ENCODE measurements at regions not wholly inside any gene's neighbourhood (a gene's known extent, or its start where the extent isn't known, plus 50 kb on each side); places are given as distances from the start of the nearest gene placed in this dataset.

GRCh38 chr10:123327896-123328295, 173.7 kb downstream of the BUB3 start:
- H4K20me1 ChIP-seq (replicated peaks; ENCODE audit: control insufficient read depth, insufficient read depth, low read length): no peaks in the 10 kb centered on the region
- no peaks in the 10 kb centered on the region for H3K9me1 ChIP-seq (ENCODE audit: control insufficient read depth, insufficient read depth, low read length)
- H3K4me2 ChIP-seq (ENCODE audit: insufficient read depth, low read length): no peak overlapping the region
- no peaks in the 10 kb centered on the region for H3K27me3 ChIP-seq (ENCODE audit: control insufficient read depth in 2 of 2, insufficient read depth in 2 of 2, low read length in 2 of 2)
- ATAC-seq: no peak
- no peaks in the 10 kb centered on the region for H3K4me1 ChIP-seq (replicated peaks in 1 of 2; ENCODE audit: control insufficient read depth in 2 of 2, insufficient read depth in 2 of 2, low read length in 2 of 2)
- no peak overlapping the region for H3K27ac ChIP-seq (ENCODE audit: extremely low read depth, low read depth, low read length)
- ChIA-PET CTCF (ENCODE audit: low intra/inter-chr PET ratio) (no interaction called here), POLR2A (interaction anchor here (0.8 kb wide), 1 partner anchor 86 kb away, joined by 3 read pairs; no protein-coding TSS in a partner anchor)
- intact Hi-C loops (cut with micrococcal nuclease) (no loop called here), in situ Hi-C loops (cut with MboI) (no loop called here)
- no peak overlapping the region for H3K9ac ChIP-seq (ENCODE audit: insufficient read depth in 1 of 2, low read depth in 2 of 2, low read length in 2 of 2)
- no peak overlapping the region for H3K4me3 ChIP-seq
- TF ChIP-seq HNRNPUL1 (IDR thresholded peaks at IDR 0.05; ENCODE audit: low read length): no peak
- no peak for TF ChIP-seq PTBP1 (IDR thresholded peaks at IDR 0.05; ENCODE audit: low read depth, low read length)
- TF ChIP-seq ZNF436 (CRISPR knock-in tag; IDR thresholded peaks at IDR 0.05): no peak
- no peak for TF ChIP-seq FOXP1 (CRISPR knock-in tag; IDR thresholded peaks at IDR 0.05)
- no peak for TF ChIP-seq DEAF1 (CRISPR knock-in tag; IDR thresholded peaks at IDR 0.05)
- no peak for TF ChIP-seq MLX (CRISPR knock-in tag; conservative IDR thresholded peaks at IDR 0.05)
- no peak for TF ChIP-seq SMC3 (conservative IDR thresholded peaks at IDR 0.05; ENCODE audit: insufficient read depth, low read depth, low read length)
- TF ChIP-seq KLF10 (CRISPR knock-in tag; IDR thresholded peaks at IDR 0.05): no peak
- no peak for TF ChIP-seq CBX5 (IDR thresholded peaks at IDR 0.05; ENCODE audit: borderline replicate concordance, low read depth)
- TF ChIP-seq ZFP36 (IDR thresholded peaks at IDR 0.05; ENCODE audit: low read depth, low read length, partially characterized antibody): no peak
- TF ChIP-seq FOXJ3 (CRISPR knock-in tag; IDR thresholded peaks at IDR 0.05): no peak
- no peak for TF ChIP-seq SAFB2 (IDR thresholded peaks at IDR 0.05; ENCODE audit: borderline replicate concordance, low read depth, low read length, severe bottlenecking)
- TF ChIP-seq ZNF445 (CRISPR knock-in tag; IDR thresholded peaks at IDR 0.05; ENCODE audit: low read depth): no peak
- TF ChIP-seq SIN3B (IDR thresholded peaks at IDR 0.05; ENCODE audit: low read depth): no peak
- TF ChIP-seq CBX1 (IDR thresholded peaks at IDR 0.05; ENCODE audit: low read depth): no peak
- TF ChIP-seq SOX6 (IDR thresholded peaks at IDR 0.05): no peak
- TF ChIP-seq ZNF57 (CRISPR knock-in tag; IDR thresholded peaks at IDR 0.05): no peak
- no peak for TF ChIP-seq ZNF79 (CRISPR knock-in tag; IDR thresholded peaks at IDR 0.05; ENCODE audit: low read depth)
- no peak for TF ChIP-seq XRCC4 (IDR thresholded peaks at IDR 0.05; ENCODE audit: extremely low read depth, insufficient read depth, insufficient read length)
- TF ChIP-seq STAT5A (IDR thresholded peaks at IDR 0.05; ENCODE audit: borderline replicate concordance, low read length): no peak
- H3K79me2 ChIP-seq (ENCODE audit: control insufficient read depth, insufficient read depth, low read length): no peaks in the 10 kb centered on the region
- no TSS peak for BruUV-seq (replicated peaks)
- DNase-seq (ENCODE audit: extremely low read depth in 1 of 4, low spot score in 3 of 4): no peak
- H2AFZ ChIP-seq (ENCODE audit: low read depth, low read length): no peak overlapping the region
- no peak for FAIRE-seq
- 0% methylated on average over 2 of the region's 2 CpGs for WGBS (ENCODE audit: insufficient coverage, low coverage, missing lambda C conversion rate)
- no peaks in the 10 kb centered on the region for H3K36me3 ChIP-seq (ENCODE audit: control insufficient read depth, insufficient read depth, low read length)
- H3K9me3 ChIP-seq (replicated peaks; ENCODE audit: control insufficient read depth, insufficient read depth, low read depth, low read length): no peaks in the 10 kb centered on the region
